HepG2 (cell line): ENCODE measurements at regions not wholly inside any gene's neighbourhood (a gene's known extent, or its start where the extent isn't known, plus 50 kb on each side); places are given as distances from the start of the nearest gene placed in this dataset.

Experiments used
- ATAC-seq: fragments of 200-7000 bp; cut with Tn5 transposase; 3 replicates; pipeline ENCODE4 v1.9.1; 2020; ENCODE audit warnings: mild to moderate bottlenecking, moderate library complexity
- BruUV-seq: library from RNA; stranded (reverse); fragments of 400-500 nt; replicated peaks from 2 replicates; lab custom pipeline; 2021; lab: Mats Ljungman, UMichigan
- CTCF ChIA-PET: fragments of 300-600 bp; formaldehyde crosslinking; extraction: SDS; loops from one replicate; lab custom pipeline; 2021; ENCODE audit warnings: low total read pairs, inconsistent platforms, low intra/inter-chr PET ratio; lab: Yijun Ruan, JAX
- POLR2A ChIA-PET: fragments of 350-600 bp; sonication (Branson Sonifier 250); formaldehyde crosslinking; loops from one replicate; lab custom pipeline; 2020; ENCODE audit warnings: antibody characterized with exemption, inconsistent platforms; lab: Yijun Ruan, JAX
- DNase-seq: peaks from one replicate; pipeline ENCODE4 v3.0.0-alpha.2; 2015; ENCODE audit warnings: low spot score
- FAIRE-seq: peaks from 3 replicates; lab custom pipeline; 2011; peaks lifted over from hg19 to GRCh38; lab: Jason Lieb, UNC
- H2AFZ ChIP-seq: one replicate; pipeline ENCODE4 v1.6.1; 2011; ENCODE audit warnings: low read length, inconsistent platforms
- H3K27ac ChIP-seq: fragments of 300-600 bp; 3 replicates; pipeline ENCODE4 v1.8.0; 2011; ENCODE audit warnings: mixed run types, mild to moderate bottlenecking, mixed read lengths, low read length, inconsistent platforms; ENCODE audit not compliant: insufficient read depth; ENCODE audit errors: extremely low read length
- H3K27me3 ChIP-seq, 2 experiments: fragments of 200-600 bp in 1 of 2; 2 replicates in 1 of 2; 3 replicates in 1 of 2; pipeline versions ENCODE4 v1.6.0 to v1.8.0; 2011; ENCODE audit warnings: low read length in 2 of 2, mild to moderate bottlenecking in 2 of 2, moderate library complexity in 2 of 2, inconsistent platforms in 1 of 2; ENCODE audit not compliant: insufficient read depth in 2 of 2, control insufficient read depth in 1 of 2
- H3K36me3 ChIP-seq, 2 experiments: fragments of 200-600 bp in 1 of 2; replicated peaks in 1 of 2; 2 replicates in 1 of 2; 3 replicates in 1 of 2; pipeline versions ENCODE4 v1.5.1 to v1.8.0; 2011; ENCODE audit warnings: low read length in 2 of 2, inconsistent platforms in 1 of 2; ENCODE audit not compliant: insufficient read depth in 2 of 2, control insufficient read depth in 1 of 2
- H3K4me1 ChIP-seq: 2 replicates; pipeline ENCODE4 v1.5.1; 2012; ENCODE audit warnings: low read length, inconsistent platforms; ENCODE audit not compliant: insufficient read depth
- H3K4me2 ChIP-seq: 2 replicates; pipeline ENCODE4 v1.6.0; 2011; ENCODE audit warnings: low read depth, low read length, inconsistent platforms
- H3K4me3 ChIP-seq, 3 experiments: fragments of 200-600 bp in 1 of 3; sonication (generic), shearing (Covaris generic) in 1 of 3; replicated peaks in 1 of 3; 2 replicates each; pipeline ENCODE4 v1.5.1; 2011 to 2016; ENCODE audit warnings: low read length in 3 of 3, inconsistent platforms in 2 of 3, low read depth in 2 of 3, mild to moderate bottlenecking in 2 of 3, control low read depth in 1 of 3, mixed read lengths in 1 of 3; ENCODE audit not compliant: insufficient read depth in 1 of 3
- H3K79me2 ChIP-seq: one replicate; pipeline ENCODE4 v1.6.1; 2011; ENCODE audit warnings: low read length, inconsistent platforms; ENCODE audit not compliant: insufficient read depth
- H3K9ac ChIP-seq: 2 replicates; pipeline ENCODE4 v1.6.0; 2011; ENCODE audit warnings: mild to moderate bottlenecking, low read depth, low read length, inconsistent platforms; ENCODE audit not compliant: insufficient read depth
- H3K9me3 ChIP-seq: 2 replicates; pipeline ENCODE4 v1.5.1; 2012; ENCODE audit warnings: mild to moderate bottlenecking, low read length
- H4K20me1 ChIP-seq: 2 replicates; pipeline ENCODE4 v1.6.0; 2011; ENCODE audit warnings: inconsistent platforms, mild to moderate bottlenecking, low read length, moderate library complexity; ENCODE audit not compliant: insufficient read depth
- AFF4 ChIP-seq: sonication (generic); formaldehyde crosslinking; IDR thresholded peaks from 2 replicates; pipeline ENCODE4 v1.4.0; 2020; ENCODE audit warnings: missing genetic modification reagents
- ESRRA ChIP-seq: sonication (generic); formaldehyde crosslinking; IDR thresholded peaks from 2 replicates; pipeline ENCODE4 v1.5.1; 2020; ENCODE audit warnings: mild to moderate bottlenecking, low read depth, missing genetic modification reagents
- FIP1L1 ChIP-seq: fragments of 200-400 bp; formaldehyde crosslinking; IDR thresholded peaks from 2 replicates; pipeline ENCODE4 v1.6.1; 2018; ENCODE audit warnings: low read depth, mild to moderate bottlenecking, low read length, moderate library complexity, borderline replicate concordance; ENCODE audit not compliant: insufficient read depth
- NFAT5 ChIP-seq: sonication (generic); formaldehyde crosslinking; IDR thresholded peaks from 2 replicates; pipeline ENCODE4 v1.4.0; 2020; ENCODE audit warnings: missing genetic modification reagents
- POGZ ChIP-seq: sonication (generic); formaldehyde crosslinking; IDR thresholded peaks from 2 replicates; pipeline ENCODE4 v1.4.0; 2020; ENCODE audit warnings: mild to moderate bottlenecking, missing genetic modification reagents
- SATB2 ChIP-seq: sonication (generic); formaldehyde crosslinking; IDR thresholded peaks from 2 replicates; pipeline ENCODE4 v1.5.0; 2020; ENCODE audit warnings: missing genetic modification reagents
- ZNF296 ChIP-seq: sonication (generic); formaldehyde crosslinking; conservative IDR thresholded peaks from 2 replicates; pipeline ENCODE4 v1.5.0; 2020; ENCODE audit warnings: mild to moderate bottlenecking, missing genetic modification reagents
- WGBS: methylation state at CpG from one replicate; pipeline ENCODE4 v1.1.6; 2017; ENCODE audit warnings: low lambda C conversion rate; 5-methylcytosine and 5-hydroxymethylcytosine counted together
- in situ Hi-C: cut with HindIII; loops from 2 replicates; pipeline ENCODE4 v1.10.0; 2017; ENCODE audit warnings: low pct_unique_long_range_greater_than_20kb; ENCODE audit not compliant: extremely low pct_ligation_motif_present
- intact Hi-C: fragments of 100-400 bp; cut with micrococcal nuclease; formaldehyde crosslinking; loops from one replicate; pipeline ENCODE4 v1.10.0; 2022; ENCODE audit not compliant: unreplicated experiment

GRCh38 chr4:100786481-100786880, 268.7 kb upstream of the EMCN start:
- H2AFZ ChIP-seq: no peak overlapping the region
- no peak overlapping the region for H3K4me2 ChIP-seq
- no peak for ATAC-seq
- H3K27ac ChIP-seq: no peak overlapping the region
- H4K20me1 ChIP-seq: no peaks in the 10 kb centered on the region
- FAIRE-seq: no peak
- H3K4me1 ChIP-seq: no peaks in the 10 kb centered on the region
- no peaks in the 10 kb centered on the region for H3K27me3 ChIP-seq
- no peaks in the 10 kb centered on the region for H3K9me3 ChIP-seq
- TF ChIP-seq FIP1L1: no peak
- TF ChIP-seq ESRRA: no peak
- intact Hi-C loops: no loop called here
- BruUV-seq: no TSS peak
- ChIA-PET CTCF (no interaction called here), POLR2A (no interaction called here)
- in situ Hi-C loops: no loop called here
- no peak for DNase-seq
- H3K79me2 ChIP-seq: no peaks in the 10 kb centered on the region
- H3K4me3 ChIP-seq: no peak overlapping the region
- H3K36me3 ChIP-seq: no peaks in the 10 kb centered on the region
- H3K9ac ChIP-seq: no peak overlapping the region
- WGBS: 6% methylated on average over 1 of the region's 1 CpG

- H3K9me3 ChIP-seq: peaks cover 12% of the 10 kb centered on the region
- in situ Hi-C loops: no loop called here
- ChIA-PET POLR2A (no interaction called here), CTCF (no interaction called here)
- no peaks in the 10 kb centered on the region for H4K20me1 ChIP-seq
- no peaks in the 10 kb centered on the region for H3K27me3 ChIP-seq
- WGBS: 13% methylated on average over 5 of the region's 5 CpGs
- H3K4me3 ChIP-seq: no peak overlapping the region
- BruUV-seq: no TSS peak
- H3K36me3 ChIP-seq: no peaks in the 10 kb centered on the region
- no peaks in the 10 kb centered on the region for H3K4me1 ChIP-seq
- H3K4me2 ChIP-seq: no peak overlapping the region
- no peak overlapping the region for H2AFZ ChIP-seq
- intact Hi-C loops: no loop called here
- FAIRE-seq (no peak), DNase-seq (no peak), ATAC-seq (no peak)
- H3K9ac ChIP-seq: no peak overlapping the region
- no peak overlapping the region for H3K27ac ChIP-seq
- no peaks in the 10 kb centered on the region for H3K79me2 ChIP-seq
- no peak for TF ChIP-seq NFAT5 (CRISPR knock-in tag)
- TF ChIP-seq SATB2 (CRISPR knock-in tag): no peak
- no peak for TF ChIP-seq AFF4
- no peak for TF ChIP-seq ZNF296 (CRISPR knock-in tag)
- no peak for TF ChIP-seq POGZ (CRISPR knock-in tag)
These were observed 264.5 kb upstream of the EMCN start for GRCh38 chr4:100782356-100782755.
